Nephron progenitor cell (in vitro differentiated cells): ENCODE measurements at regions not wholly inside any gene's neighbourhood (a gene's known extent, or its start where the extent isn't known, plus 50 kb on each side); places are given as distances from the start of the nearest gene placed in this dataset.
A peak's percentile ranks its signal among the peaks of the same experiment; 100 is the strongest.

Experiments
- DNase-seq: peaks from one replicate; pipeline ENCODE4 v3.0.0; 2021
- H3K27ac Mint-ChIP-seq: 2 replicates; pipeline ENCODE4 v1.8.0; 2021; ENCODE audit warnings: mild to moderate bottlenecking, moderate library complexity, mixed read lengths
- H3K27me3 Mint-ChIP-seq: 2 replicates; pipeline ENCODE4 v1.8.0; 2021; ENCODE audit warnings: mild to moderate bottlenecking, low read depth, mixed read lengths; ENCODE audit not compliant: poor library complexity
- H3K36me3 Mint-ChIP-seq: 2 replicates; pipeline ENCODE4 v1.8.0; 2021; ENCODE audit warnings: low read depth, mixed read lengths
- H3K4me1 Mint-ChIP-seq: 2 replicates; pipeline ENCODE4 v1.8.0; 2021; ENCODE audit warnings: mixed read lengths
- H3K4me3 Mint-ChIP-seq: 2 replicates; pipeline ENCODE4 v1.8.0; 2021; ENCODE audit warnings: mild to moderate bottlenecking, moderate library complexity, mixed read lengths
- H3K9me3 Mint-ChIP-seq: 2 replicates; pipeline ENCODE4 v1.8.0; 2021; ENCODE audit warnings: mild to moderate bottlenecking, moderate library complexity, mixed read lengths
- TF ChIP-seq, protein P1 (sequence below): fragments of 200-600 bp; sonication (generic); IDR thresholded peaks from 2 replicates; pipeline ENCODE4 v1.5.0; 2021; ENCODE audit warnings: antibody characterized with exemption

DNA sequence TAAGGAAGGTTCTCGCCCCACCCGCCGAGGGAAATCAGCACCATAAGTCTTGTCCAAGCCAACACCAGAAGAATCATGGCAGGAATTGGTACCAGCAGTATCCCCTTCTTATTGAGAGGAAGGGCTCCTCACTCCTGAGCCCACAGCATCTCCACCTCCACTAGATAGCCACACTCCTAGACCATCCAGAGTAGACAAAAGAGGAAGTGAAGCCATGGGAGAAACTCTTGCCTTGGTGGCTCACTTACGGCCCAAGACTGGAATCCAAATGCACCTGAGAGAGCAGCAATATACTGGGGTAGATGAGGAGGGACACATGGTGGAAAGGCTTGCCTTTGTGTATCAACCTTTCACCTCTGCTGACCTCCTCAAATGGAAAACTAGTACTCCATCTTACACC is 255.3 kb upstream of the PRKX start:
- Mint-ChIP-seq H3K36me3 (peaks cover 13% of the 10 kb centered on the region), H3K27me3 (no peaks in the 10 kb centered on the region), H3K27ac (no peak overlapping the region), H3K4me3 (no peak overlapping the region), H3K9me3 (peaks cover 20% of the 10 kb centered on the region), H3K4me1 (no peaks in the 10 kb centered on the region)
- no peak for DNase-seq
- TF ChIP-seq, protein P1, sequence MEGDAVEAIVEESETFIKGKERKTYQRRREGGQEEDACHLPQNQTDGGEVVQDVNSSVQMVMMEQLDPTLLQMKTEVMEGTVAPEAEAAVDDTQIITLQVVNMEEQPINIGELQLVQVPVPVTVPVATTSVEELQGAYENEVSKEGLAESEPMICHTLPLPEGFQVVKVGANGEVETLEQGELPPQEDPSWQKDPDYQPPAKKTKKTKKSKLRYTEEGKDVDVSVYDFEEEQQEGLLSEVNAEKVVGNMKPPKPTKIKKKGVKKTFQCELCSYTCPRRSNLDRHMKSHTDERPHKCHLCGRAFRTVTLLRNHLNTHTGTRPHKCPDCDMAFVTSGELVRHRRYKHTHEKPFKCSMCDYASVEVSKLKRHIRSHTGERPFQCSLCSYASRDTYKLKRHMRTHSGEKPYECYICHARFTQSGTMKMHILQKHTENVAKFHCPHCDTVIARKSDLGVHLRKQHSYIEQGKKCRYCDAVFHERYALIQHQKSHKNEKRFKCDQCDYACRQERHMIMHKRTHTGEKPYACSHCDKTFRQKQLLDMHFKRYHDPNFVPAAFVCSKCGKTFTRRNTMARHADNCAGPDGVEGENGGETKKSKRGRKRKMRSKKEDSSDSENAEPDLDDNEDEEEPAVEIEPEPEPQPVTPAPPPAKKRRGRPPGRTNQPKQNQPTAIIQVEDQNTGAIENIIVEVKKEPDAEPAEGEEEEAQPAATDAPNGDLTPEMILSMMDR: no peak

DNA sequence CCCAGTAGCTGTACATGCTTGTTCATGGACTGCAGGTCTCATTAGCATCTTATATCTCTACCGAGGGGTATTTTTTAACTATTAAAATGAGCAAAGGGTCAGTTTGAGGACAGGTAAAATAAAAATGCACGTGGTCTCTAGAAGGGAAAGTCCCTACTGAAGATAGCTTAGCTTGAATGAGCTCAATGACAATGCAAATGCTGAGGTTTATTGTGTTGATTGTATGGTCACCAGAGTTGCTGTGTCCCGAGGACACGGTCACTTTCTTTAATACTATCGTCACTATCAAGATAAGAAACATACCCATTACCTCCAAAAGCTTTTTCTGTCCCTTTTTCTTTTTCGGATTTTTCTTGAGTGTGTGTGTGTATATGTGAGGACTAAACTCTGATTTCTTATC is 250.5 kb upstream of the PRKX start:
- no peaks in the 10 kb centered on the region for H3K27me3 Mint-ChIP-seq
- peak overlapping the region; percentile 68 for H3K27ac Mint-ChIP-seq
- H3K4me1 Mint-ChIP-seq: peaks cover 14% of the 10 kb centered on the region
- DNase-seq: no peak
- H3K36me3 Mint-ChIP-seq: peaks cover 13% of the 10 kb centered on the region
- TF ChIP-seq, protein P1: no peak
- H3K4me3 Mint-ChIP-seq: no peak overlapping the region
- H3K9me3 Mint-ChIP-seq: peaks cover 24% of the 10 kb centered on the region

DNA sequence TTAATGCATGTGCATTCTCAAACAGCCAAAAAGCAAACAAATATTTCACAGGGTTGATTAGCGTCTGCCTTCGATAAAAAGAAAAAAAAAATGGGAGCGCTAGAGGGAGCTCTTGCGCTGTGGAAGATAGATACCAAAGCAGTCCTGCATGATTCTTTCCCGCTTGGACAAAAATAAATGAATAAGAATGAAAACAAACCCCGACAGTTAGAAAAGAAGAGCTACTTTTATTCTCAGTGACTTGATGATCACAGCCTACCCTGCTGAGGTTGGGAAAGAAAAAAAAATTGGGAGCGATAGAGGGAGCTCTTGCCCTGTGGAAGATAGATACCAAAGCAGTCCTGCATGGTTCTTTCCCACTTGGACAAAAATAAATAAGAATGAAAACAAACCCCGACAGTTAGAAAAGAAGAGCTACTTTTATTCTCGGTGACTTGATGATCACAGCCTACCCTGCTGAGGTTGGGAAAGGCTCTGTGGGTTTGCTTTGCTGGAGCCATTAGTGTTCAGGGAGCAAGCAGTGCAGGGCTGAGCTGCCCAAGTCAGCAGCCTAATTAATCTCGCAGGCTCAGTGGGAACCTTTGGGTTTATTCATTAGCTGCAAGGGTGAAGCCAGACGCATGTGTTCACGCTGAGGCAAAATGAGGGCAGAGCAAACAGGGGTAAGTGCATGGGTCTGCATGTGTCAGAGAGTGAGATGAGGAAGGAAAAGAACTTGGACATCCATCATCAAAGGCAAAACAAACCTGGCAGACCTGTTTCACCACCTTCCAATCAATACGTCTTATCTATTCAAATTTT is 249.3 kb upstream of the PRKX start:
- Mint-ChIP-seq H3K4me1 (peaks cover 14% of the 10 kb centered on the region), H3K27ac (no peak overlapping the region), H3K27me3 (no peaks in the 10 kb centered on the region), H3K9me3 (peaks cover 18% of the 10 kb centered on the region), H3K4me3 (peak overlapping the region; percentile 79), H3K36me3 (peaks cover 13% of the 10 kb centered on the region)
- TF ChIP-seq, protein P1: peak; percentile 72
- peak; percentile 31 for DNase-seq

DNA sequence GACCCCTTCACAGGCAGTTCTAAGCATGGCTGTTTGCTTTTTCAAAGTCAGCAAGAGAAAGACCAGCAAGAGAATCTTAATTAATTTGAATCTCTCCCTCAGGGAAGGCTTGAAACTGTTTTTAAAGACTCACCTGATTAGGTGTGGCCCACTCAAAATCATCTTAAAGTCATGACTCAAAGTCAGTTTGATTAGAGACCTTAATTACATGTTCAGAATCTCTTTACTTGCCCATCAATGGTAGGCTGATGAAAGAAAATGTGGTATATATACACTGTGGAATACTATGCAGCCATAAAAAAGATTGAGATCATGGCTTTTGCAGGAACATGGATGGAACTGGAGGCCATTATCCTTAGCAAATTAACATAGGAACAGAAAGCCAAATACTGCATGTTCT is 247.5 kb upstream of the PRKX start:
- Mint-ChIP-seq H3K27me3 (no peaks in the 10 kb centered on the region), H3K9me3 (peaks cover 14% of the 10 kb centered on the region)

DNA sequence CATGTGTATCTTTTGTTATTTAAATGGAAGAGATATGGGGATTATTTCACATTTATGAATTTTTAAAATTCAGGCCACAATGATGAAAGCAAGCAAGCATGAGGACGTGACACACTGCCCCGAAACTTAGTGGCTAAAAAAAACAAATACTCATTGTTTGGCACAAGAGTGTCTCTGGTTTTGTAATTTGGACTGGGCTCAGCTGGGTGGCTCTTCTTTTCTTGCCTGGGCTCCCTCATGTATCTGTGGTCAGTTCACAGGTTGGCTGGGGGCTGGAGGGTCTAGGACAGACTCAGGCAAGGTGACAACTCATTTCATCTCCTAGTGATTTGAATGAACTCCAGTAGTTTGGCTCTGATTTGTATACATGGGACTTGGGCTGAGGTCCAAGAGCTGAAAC is 238.4 kb upstream of the PRKX start:
- TF ChIP-seq, protein P1: no peak
- H3K4me3 Mint-ChIP-seq: no peak overlapping the region
- no peaks in the 10 kb centered on the region for H3K4me1 Mint-ChIP-seq
- peaks cover 15% of the 10 kb centered on the region for H3K9me3 Mint-ChIP-seq
- no peaks in the 10 kb centered on the region for H3K36me3 Mint-ChIP-seq
- H3K27me3 Mint-ChIP-seq: peaks cover 6% of the 10 kb centered on the region
- no peak for DNase-seq
- H3K27ac Mint-ChIP-seq: no peak overlapping the region

More for the DNA sequence above, 247.5 kb upstream of the PRKX start:
- TF ChIP-seq, protein P1: no peak
- Mint-ChIP-seq H3K36me3 (peaks cover 10% of the 10 kb centered on the region), H3K27ac (no peak overlapping the region), H3K4me1 (peaks cover 14% of the 10 kb centered on the region), H3K4me3 (no peak overlapping the region)
- DNase-seq: no peak

DNA sequence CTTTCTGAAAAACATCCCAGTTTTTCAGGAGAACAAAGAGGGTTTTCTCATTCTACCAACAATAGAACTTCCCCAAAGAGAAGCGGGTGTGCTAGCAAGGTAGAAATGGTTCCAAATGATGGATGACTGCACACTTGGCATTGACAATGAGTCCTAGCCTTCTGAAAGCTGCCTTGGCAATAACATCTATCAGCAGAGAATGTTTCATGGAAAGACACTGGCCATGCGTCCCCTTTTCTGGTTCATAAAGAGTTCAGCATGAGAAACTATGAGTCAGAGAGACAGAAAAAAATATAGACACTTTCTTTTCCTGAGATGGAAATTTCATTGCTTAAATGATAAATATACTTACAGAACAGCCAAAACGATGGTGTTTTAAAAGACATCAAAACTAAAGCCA is 236.9 kb upstream of the PRKX start:
- no peaks in the 10 kb centered on the region for H3K4me1 Mint-ChIP-seq
- no peak overlapping the region for H3K27ac Mint-ChIP-seq

More for the DNA sequence above, 236.9 kb upstream of the PRKX start:
- Mint-ChIP-seq H3K9me3 (peaks cover 15% of the 10 kb centered on the region), H3K36me3 (no peaks in the 10 kb centered on the region), H3K4me3 (no peak overlapping the region), H3K27me3 (peaks cover 6% of the 10 kb centered on the region)
- DNase-seq: no peak
- TF ChIP-seq, protein P1: no peak
